ENCODE measurements at regions not wholly inside any gene's neighbourhood (a gene's known extent, or its start where the extent isn't known, plus 50 kb on each side); places are given as distances from the start of the nearest gene placed in this dataset.

- no peaks in the 10 kb centered on the region for H3K36me3 ChIP-seq (ENCODE audit: control insufficient read depth in 2 of 2, extremely low read depth in 1 of 2, insufficient read depth in 2 of 2, low read length in 2 of 2)
- no peak overlapping the region for H3K4me3 ChIP-seq (ENCODE audit: control insufficient read depth in 2 of 3, extremely low read depth in 1 of 3, insufficient read depth in 2 of 3, low read depth in 1 of 3, low read length in 3 of 3)
- H3K9ac ChIP-seq (ENCODE audit: control insufficient read depth, extremely low read depth, insufficient read depth, low read length): no peak overlapping the region
- no peaks in the 10 kb centered on the region for H3K79me2 ChIP-seq (ENCODE audit: control insufficient read depth, insufficient read depth, low read length)
- no peak for FAIRE-seq
- no peak for DNase-seq (ENCODE audit: low read depth, low spot score)
- H3K9me3 ChIP-seq (ENCODE audit: control insufficient read depth, low read depth, low read length): no peaks in the 10 kb centered on the region
- no peaks in the 10 kb centered on the region for H3K4me1 ChIP-seq (ENCODE audit: control insufficient read depth, extremely low read depth, insufficient read depth, low read length)
- H2AFZ ChIP-seq (ENCODE audit: control insufficient read depth, low read length): no peak overlapping the region
- no peaks in the 10 kb centered on the region for H3K9me1 ChIP-seq (ENCODE audit: control insufficient read depth, extremely low read depth, insufficient read depth, low read length)
- dilution Hi-C loops (cut with MboI; ENCODE audit: extremely low pct_ligation_motif_present, low sequenced_read_pairs): no loop called here
- no peaks in the 10 kb centered on the region for H3K27me3 ChIP-seq (ENCODE audit: control insufficient read depth, extremely low read depth, insufficient read depth, low read length)
- H4K20me1 ChIP-seq (ENCODE audit: control insufficient read depth, extremely low read depth, insufficient read depth, low read length): no peaks in the 10 kb centered on the region
- TF ChIP-seq CTCF (optimal IDR thresholded peaks at IDR 0.05 in 1 of 3, IDR thresholded peaks at IDR 0.05 in 1 of 3, conservative IDR thresholded peaks at IDR 0.05 in 1 of 3; ENCODE audit: extremely low read depth in 1 of 3, insufficient read depth in 2 of 3, low read length in 3 of 3) (no peak), EZH2 (IDR thresholded peaks at IDR 0.05; ENCODE audit: low read length) (no peak)
- no peak overlapping the region for H3K27ac ChIP-seq (ENCODE audit: control insufficient read depth, insufficient read depth, low read length)
- H3K4me2 ChIP-seq (ENCODE audit: control insufficient read depth, extremely low read depth, insufficient read depth, low read depth, low read length): no peak overlapping the region
These were observed 194.8 kb upstream of the RASGEF1B start for GRCh38 chr4:81666491-81666890.

- Histone ChIP-seq H4K20me1 (ENCODE audit: control insufficient read depth, extremely low read depth, insufficient read depth, low read length) (no peaks in the 10 kb centered on the region), H3K79me2 (ENCODE audit: control insufficient read depth, insufficient read depth, low read length) (no peaks in the 10 kb centered on the region), H3K4me2 (ENCODE audit: control insufficient read depth, extremely low read depth, insufficient read depth, low read depth, low read length) (no peak overlapping the region), H3K4me3 (ENCODE audit: control insufficient read depth in 2 of 3, extremely low read depth in 1 of 3, insufficient read depth in 2 of 3, low read depth in 1 of 3, low read length in 3 of 3) (no peak overlapping the region), H2AFZ (ENCODE audit: control insufficient read depth, low read length) (no peak overlapping the region), H3K9me1 (ENCODE audit: control insufficient read depth, extremely low read depth, insufficient read depth, low read length) (no peaks in the 10 kb centered on the region), H3K36me3 (ENCODE audit: control insufficient read depth in 2 of 2, extremely low read depth in 1 of 2, insufficient read depth in 2 of 2, low read length in 2 of 2) (no peaks in the 10 kb centered on the region), H3K9me3 (ENCODE audit: control insufficient read depth, low read depth, low read length) (no peaks in the 10 kb centered on the region), H3K9ac (ENCODE audit: control insufficient read depth, extremely low read depth, insufficient read depth, low read length) (no peak overlapping the region), H3K27me3 (ENCODE audit: control insufficient read depth, extremely low read depth, insufficient read depth, low read length) (no peaks in the 10 kb centered on the region), H3K4me1 (ENCODE audit: control insufficient read depth, extremely low read depth, insufficient read depth, low read length) (no peaks in the 10 kb centered on the region), H3K27ac (ENCODE audit: control insufficient read depth, insufficient read depth, low read length) (no peak overlapping the region)
- dilution Hi-C loops (cut with MboI; ENCODE audit: extremely low pct_ligation_motif_present, low sequenced_read_pairs): no loop called here
- no peak for DNase-seq (ENCODE audit: low read depth, low spot score)
- no peak for FAIRE-seq
- TF ChIP-seq CTCF (optimal IDR thresholded peaks at IDR 0.05 in 1 of 3, IDR thresholded peaks at IDR 0.05 in 1 of 3, conservative IDR thresholded peaks at IDR 0.05 in 1 of 3; ENCODE audit: extremely low read depth in 1 of 3, insufficient read depth in 2 of 3, low read length in 3 of 3) (no peak), EZH2 (IDR thresholded peaks at IDR 0.05; ENCODE audit: low read length) (no peak)
These were observed 193.9 kb upstream of the RASGEF1B start for GRCh38 chr4:81665649-81666048.

Data from keratinocyte (primary cell).